ENCODE measurements at regions not wholly inside any gene's neighbourhood (a gene's known extent, or its start where the extent isn't known, plus 50 kb on each side); places are given as distances from the start of the nearest gene placed in this dataset.

DNA sequence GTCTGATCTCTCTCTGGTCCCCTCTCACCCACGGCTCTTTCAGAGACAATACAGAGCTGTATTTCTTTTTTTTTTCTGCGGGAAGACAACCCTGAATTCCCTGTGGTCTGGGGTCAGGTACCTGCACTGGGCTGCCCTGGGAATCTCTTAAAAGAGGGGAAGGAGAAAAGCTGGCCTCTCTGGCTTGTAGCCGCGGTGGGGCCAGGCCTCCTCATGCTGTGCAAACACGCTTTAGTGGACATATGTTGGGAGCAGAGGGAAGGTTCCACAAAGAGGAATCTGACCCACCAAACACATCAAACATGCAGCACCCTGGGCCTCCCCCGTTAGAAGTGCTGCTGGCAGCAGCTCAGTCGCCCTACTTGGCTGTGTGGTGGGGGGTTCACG lies 143.7 kb upstream of the ZFHX3 start:
- TF ChIP-seq CTCF (IDR thresholded peaks at IDR 0.05 in 8 of 11, conservative IDR thresholded peaks at IDR 0.05 in 3 of 11), result no peak
- no peak for TF ChIP-seq POLR2A (IDR thresholded peaks at IDR 0.05)

Measured in spleen (tissue), 7 donors.